Effector CD8-positive, alpha-beta T cell (primary cell): ENCODE measurements at regions not wholly inside any gene's neighbourhood (a gene's known extent, or its start where the extent isn't known, plus 50 kb on each side); places are given as distances from the start of the nearest gene placed in this dataset.
A peak's percentile ranks its signal among the peaks of the same experiment; 100 is the strongest.

Experiments used
- DNase-seq: peaks from one replicate; lab custom pipeline; 2025; lab: John Stamatoyannopoulos, UW

DNA sequence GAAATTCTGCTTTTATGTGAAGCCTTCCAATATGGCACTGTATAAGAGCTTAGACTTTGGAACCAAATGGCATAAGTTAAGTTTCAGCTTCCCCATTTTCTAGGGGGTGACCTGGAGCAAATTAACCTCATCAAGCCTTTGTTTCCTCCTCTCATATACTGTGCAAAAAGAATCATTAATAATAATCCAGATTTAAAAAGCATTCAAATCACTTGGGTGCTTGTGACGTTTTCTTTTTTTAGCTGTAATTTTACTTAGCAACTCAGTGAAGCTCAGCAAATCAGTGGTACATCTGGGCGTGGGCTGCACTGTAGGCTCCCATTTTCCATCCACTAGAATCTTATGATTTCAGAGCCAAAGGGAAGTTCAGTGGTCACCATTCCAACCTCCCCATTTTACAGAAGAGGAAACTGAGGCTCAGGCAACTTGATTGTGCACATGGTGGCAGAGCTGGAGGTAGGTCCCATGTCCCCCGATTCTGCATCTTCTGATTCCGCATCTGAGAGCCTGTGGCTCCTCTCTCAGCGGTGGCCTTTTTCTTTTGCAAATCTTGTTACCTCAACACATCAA is 131.2 kb downstream of the SNAPC1 start:
- DNase-seq, result no peak

DNA sequence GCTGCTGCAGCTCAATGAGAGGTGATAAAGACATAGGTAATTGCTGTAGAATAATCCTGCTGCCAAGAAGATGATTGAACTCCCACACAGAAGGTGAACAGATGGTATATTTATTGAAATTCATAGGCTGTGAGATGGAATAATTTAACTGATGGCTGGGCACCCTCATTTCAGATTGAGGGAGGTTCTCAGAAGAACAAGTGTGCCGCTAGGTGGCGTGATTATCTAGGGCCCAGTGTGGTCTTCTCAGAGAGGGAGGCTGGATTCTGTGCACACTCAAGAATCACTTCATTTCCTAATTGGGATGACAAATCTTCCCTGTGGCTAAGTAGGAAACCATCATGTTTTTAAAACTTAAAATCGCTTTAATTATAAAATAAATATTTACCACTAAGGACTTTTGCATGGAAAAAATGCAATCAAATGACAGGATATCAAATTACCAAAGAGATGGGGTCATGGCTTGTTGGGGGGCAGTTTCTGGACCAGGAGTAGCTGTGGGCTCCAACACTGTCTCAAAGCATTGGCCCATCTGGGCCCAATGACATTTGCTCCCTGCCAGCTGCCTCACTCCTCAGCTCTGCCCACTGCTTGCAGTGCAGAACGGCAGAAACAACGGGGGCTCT is 132.3 kb downstream of the SNAPC1 start:
- DNase-seq, result peak; percentile 15

DNA sequence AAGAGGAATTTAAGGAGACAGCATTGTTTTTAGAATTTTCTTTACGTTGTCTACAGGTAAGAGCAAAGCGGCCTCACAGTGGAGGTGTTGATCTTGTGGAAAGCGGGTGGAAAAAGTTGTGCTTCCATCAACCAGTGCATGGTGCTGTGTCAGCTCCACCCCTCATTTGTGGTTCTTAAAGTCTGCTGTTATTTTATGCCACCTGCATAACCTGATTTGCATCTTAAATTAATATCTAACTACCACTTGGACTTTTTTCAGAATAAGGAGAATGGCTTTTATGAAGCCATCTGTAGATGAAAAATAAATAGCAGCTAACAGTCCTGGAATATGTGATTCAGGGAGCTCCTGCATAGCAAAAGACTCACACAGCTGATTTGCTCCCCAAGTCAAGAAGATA is 135.1 kb downstream of the SNAPC1 start:
- no peak for DNase-seq

DNA sequence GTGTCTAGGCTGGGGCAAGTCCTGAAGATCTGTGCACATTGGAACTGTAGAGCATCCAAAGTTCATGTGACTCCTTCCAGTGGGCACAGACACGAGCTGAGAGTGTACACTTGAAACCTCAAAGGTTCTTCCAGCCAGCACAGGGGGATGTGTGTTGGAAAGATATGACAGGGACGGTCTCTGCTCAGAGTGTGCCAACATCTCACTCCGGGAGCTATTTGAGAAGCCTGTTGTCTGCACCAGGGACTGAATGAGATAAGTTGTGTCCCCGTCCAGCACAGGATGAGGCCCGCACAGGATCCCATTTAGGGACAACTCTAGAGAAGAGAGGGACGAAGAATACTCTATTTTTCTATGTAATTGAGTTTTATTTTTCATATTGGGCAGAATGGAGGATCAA is 136.3 kb downstream of the SNAPC1 start:
- DNase-seq, result no peak

DNA sequence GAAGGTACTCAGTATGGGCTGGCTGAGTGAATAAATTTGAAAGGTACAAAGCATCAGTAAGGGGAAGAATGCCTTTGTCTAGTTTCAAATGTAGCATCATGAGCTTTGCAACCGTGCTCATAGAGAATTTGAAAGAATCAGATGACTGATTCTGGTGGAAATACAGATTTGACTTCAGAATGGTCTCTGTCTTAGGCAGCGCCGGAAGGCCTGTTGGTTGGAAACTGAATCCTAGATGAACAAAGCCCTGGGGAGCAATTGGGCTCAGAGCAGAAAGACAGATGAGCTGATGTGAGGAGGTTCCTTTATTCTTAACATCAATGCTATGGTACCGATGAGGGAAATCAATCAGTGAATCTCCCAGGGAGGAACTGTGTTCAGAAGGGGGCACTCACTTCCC is 137.3 kb downstream of the SNAPC1 start:
- DNase-seq, result no peak

DNA sequence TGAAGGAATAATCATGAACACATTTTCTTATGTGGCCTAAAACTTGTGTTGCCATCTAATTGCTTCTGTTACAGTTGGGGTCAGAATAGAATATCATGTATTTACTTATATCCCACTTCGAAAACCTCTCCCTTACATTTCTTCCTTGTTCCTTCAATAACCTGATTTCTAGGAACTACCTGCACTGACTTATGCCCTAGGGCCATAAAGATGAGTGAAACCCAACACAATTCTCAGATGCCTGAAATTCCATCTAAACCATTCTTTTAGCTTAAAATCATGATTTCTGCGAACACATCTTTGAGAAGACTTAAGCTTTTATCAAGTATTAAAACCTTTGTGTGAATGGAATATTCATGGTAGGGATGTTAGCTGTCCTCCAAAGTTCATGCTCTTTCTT is 142.7 kb downstream of the SNAPC1 start:
- no peak for DNase-seq

DNA sequence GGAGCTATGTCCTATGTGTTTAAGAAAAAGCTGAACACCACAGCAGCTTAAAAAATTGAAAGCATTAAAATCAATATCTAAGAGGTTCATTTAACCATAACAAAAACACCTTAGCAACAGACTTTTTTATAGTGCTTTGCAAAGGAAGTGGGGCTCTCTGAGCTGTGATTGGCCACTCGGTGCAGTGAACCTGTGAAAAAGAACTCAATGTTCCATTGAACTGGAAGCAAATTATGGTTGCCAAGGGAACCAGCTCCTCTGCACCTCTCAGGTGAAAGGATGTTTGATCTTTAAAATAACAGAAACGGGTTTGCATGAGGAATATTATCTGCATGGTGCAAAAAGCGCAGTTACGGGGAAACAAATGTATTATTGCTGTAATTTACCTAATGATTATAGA is 149.4 kb downstream of the SNAPC1 start:
- no peak for DNase-seq

DNA sequence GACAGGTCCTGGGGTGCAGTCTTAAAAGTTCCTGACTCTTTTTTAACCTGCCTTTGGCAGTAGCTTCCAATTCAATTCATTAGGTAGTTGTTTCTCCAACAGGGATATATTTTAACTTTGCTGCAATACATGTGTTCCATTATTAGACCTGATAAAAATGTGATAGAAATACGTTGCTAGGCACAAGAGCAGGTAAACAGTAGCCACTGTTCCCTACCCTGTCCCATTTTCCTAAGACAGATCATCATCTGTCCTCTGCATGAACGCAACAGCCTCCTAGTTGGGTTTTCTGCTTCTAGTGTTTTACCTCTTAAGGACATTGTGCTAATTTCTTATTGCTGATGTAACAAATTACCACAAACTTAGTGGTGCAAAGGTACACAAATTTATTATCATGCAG is 156.8 kb downstream of the SNAPC1 start:
- no peak for DNase-seq

DNA sequence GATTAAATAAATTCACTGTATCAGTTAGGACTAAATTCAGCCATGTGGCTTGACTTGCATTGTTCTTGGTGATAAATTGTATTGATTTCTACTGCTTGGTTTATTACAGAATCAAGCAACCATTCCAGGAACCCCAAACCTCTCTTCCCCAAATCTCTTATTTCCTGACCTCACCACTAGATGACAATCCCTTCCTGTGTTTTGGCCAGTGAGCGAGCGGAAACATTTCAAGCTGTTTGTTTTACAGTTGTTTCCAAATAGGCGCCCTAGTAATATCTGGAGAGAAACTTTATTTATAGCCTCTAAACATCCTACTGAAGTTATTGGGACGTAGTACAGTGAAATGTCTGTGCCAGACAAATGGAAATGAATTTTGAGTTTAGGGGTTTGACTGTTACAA is 161.1 kb downstream of the SNAPC1 start:
- no peak for DNase-seq

DNA sequence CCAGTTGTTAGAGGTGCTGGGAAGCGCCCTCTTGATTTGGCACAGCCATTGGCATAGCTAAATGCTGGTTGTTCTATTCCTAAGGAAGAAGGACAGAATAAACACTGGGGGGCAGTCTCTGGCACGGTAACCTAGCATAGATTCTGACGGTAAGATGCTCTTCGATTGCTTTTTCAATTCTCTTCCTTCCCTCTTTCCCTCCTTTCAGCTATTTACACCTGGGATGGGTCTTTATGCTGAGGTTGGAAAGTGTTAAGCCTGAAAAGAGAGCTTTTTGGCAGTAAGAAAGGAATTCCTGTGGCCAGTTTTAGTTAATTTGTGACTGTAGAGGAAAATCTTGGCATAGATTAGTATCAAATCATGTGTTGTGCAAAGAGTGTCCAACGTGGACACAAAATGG is 162.8 kb downstream of the SNAPC1 start:
- no peak for DNase-seq

DNA sequence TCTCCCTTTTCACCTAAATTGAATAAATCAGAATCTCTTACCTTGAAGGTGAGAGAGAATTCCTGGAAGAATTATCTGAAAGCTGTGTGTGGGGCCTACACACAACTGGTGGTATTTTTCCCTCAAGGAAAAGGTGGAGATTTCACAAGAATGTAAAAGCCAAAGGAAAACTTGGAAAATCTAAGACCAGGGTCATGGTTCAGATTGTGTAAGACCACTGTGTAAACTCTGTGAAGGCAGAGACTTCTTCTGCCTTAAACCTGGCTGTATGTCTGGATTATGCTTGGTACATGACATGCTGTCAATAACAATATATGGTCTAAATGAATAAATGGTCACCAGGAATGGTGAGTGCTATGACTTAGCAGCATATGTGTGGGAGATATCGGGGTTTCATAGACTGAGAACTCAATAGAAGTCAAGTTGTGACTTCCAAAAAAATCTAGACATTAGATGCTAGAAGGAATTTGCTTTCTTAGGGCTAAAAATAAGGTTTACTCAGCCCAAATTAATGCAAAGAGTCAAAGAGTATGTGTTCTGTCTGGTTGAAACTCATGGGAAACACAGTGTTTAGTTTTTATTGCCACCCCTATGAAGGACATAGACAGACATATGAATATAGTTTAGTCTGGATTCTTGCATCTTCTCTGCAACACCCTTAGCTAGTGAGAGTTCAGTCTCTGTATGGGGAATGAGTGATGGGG is 163.7 kb downstream of the SNAPC1 start:
- no peak for DNase-seq

DNA sequence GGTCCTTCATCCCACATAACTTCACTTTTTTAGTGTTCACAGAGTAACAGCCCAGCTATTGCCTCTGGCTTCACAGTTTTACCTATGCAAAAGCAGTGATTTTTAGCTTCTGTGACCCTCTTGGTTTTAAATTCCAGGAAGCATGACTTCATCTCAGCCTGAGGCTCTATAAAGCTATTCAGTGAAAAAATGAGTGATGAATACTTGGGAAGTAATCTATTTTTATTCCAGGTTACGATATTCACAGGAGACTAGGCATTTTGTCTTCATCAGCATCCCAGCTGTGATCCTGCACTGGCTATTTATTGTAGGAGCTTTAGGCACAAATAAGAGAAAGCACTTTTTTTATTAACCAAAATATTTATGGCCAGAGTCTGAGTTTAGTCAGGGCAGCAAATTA is 164.8 kb downstream of the SNAPC1 start:
- DNase-seq, result no peak

DNA sequence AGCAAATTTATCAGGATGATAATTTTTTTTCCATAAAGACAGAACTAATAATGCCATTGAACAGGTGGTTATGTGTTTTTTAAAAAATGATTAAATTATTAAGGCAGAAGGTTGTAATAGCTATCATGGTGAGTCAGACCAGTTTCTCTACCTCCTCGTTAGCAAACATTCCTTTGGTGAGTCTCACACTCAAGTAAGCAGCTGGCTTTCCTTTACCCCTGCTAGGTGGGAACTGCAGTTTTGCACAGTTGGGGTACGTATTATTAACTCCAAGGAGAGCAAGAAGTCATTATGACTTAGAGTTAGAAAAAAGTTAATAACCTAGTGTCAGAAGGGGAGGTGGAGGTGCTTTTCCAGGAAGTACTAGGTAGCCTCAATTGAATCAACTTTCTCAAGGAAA is 165.3 kb downstream of the SNAPC1 start:
- no peak for DNase-seq

DNA sequence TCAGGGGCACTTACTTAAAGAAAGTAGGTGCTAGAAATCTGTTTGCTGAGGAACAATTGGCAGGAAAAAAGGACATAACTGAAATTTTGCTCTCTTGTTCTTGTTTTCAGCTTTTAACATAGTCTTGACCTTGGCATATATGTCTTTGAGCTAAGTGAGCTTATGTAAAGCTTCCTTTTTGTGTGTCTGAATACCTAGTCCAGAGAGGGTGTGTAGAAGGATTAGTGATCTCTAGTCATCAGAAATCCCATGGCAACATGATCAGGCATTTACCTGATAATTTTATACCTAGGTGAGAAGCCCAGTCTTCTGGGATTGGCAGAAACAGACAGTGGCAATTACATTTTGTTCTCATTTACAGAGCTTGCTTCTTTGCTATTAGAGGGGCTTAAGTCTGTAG is 166.1 kb downstream of the SNAPC1 start:
- no peak for DNase-seq

DNA sequence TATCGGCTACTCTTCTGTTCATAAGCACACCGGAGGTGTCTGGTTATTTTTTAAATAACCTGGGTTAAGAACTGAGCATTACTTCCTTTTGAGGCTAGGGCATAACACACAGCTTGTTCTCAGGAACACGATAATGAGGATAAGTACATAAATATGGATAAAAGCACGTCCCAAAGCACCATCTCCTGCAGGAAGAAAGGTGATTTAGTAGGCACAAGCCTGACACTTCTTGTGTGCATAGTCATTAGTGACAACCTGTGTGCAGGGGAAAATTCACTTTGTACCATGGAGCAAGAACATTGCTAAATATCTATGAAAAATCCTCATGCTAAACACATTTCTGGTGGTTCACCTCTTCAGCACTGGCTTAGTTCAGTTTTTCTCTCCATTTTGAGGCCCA is 166.5 kb downstream of the SNAPC1 start:
- DNase-seq, result no peak

DNA sequence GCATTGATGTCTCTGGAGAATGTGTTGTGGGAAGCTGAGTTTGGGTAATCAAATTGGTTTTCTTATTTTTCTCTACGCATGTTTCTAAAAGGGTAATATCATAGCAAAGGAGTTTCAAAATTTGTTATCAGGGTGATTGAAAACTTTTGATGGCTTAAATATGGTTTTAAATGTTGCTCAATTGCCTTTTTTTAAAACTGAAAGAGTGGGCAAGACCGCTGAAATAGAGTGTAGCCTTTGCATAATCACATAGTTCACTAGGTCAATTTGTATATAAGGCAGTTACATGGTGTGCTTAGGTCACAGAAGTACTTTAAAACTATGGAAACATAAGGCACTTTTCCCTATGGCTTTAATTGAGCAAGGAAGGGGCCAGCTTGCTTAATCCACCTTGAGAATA is 167.4 kb downstream of the SNAPC1 start:
- no peak for DNase-seq

DNA sequence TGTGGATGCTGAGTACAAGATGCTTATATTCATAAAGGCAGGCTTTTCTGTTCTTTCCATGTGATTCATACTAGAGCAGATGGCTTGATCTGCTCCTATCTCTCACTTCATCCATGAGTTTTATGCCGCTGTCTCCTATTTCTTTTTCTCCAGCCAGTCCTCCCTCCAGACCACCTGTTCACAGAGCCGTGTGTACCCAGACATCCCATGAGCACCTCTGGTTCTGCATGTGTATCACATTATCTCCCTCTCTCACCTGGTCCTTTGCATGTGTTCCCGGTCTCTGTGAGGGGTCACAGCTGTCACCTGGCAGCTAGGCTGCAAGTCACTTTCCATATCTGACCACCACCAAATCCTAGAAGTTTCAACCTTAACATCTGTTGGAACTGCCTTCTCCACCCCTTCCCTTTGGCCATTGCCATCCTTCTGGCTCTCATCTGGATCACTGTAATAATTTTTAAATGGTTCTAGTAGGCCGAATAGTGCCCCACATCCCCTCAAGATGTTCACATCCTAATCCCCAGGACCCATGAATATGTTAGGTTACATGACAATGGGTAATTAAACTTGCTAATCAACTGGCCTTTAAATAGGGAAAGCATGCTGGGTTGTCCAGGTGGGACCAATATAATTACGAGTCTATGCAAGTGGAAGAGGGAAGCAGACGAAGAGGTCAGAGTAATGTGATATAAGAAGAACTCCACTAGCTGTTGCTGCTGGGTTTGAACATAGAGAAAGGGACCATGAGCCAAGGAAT is 168.1 kb downstream of the SNAPC1 start:
- no peak for DNase-seq

DNA sequence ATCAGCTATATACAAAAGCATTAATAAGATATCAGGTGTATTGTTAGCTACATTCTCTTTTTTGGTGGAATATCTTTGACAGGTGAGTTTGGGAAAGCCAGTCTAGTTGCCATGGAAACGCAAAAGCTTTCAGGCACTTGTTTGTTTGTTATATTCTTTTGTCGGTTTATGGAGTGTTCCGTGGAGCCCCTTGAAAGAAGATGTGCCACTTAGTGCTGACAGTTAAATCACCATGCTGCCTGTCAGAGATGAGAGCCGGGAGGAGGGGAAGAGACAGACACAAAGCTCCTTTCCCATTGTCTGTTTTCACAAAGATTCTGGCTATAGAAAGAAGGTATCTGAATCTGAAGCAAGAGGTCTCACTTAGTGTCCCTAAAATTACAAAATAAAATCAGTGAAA is 170.8 kb downstream of the SNAPC1 start:
- no peak for DNase-seq

DNA sequence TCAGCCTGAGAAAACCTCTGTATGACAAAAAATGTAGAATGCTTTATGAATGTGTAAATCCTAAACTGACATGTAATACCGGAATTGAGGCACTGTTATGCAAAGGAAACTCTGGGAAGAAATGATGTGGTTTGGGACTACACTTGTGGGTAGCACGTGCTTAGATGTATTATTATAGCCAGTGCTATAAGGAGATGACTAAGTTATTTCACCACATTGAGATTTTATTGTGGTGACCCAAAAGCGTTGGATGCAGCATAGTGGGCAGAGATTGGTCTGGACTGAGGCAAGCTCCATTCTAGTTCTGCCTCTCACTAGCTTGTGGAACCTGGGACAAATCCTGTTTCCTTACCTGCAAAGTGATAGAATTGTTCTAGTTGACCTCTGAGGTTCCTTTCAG is 172.2 kb downstream of the SNAPC1 start:
- DNase-seq, result no peak

DNA sequence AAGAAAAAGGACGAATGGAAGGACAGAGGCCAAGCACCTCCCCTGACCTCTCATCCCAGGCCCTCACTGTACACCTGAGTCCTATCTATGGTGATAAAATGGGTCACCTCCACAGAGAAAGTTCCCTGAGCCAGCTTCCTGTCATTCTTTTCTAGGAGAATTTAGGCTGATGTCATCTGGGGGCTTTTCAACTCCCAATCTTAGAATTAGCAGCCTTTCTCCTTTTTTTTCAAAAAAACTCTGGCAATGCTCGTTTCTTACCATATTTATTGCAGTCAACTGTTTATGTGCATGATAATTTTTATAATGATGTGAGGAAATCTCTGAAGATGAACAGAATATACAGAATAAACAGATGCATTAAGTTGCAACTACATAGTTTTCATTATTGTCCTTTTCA is 177.6 kb downstream of the SNAPC1 start:
- no peak for DNase-seq

DNA sequence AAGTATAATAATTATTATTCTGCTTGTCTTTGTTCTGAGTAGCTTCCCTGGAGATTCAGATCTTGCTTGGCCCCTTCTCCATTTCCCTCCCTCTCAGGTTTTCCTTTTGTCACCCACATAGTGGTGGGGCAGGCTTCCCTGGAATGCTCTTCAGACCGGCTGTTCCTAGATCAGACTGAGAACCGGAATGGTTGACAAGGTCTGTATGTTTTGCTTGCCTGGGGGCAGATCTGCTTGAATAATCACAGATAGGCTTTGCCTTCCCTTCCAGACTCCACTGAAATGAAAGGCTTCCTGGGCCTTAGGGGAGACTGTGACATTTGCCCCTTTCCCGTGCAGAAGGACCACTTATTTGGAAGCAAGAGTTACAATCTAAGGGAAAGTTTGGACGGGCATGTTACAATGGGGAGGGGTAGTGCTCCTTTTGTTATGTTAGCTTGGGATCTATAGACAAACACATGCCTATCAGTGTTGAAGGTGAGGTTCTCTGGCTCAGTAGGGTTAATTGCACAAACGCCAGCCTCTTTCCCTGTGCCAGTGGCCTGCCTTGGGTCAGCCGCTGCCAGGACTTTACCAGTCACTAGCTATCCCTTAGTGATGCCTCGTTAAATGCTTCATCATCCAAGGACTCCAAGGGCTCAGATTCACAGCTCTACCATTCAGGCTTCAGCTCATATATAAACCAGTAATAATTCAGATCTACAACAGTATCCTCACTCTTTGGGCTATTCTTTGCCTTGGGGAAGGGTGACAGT is 178.6 kb downstream of the SNAPC1 start:
- no peak for DNase-seq

DNA sequence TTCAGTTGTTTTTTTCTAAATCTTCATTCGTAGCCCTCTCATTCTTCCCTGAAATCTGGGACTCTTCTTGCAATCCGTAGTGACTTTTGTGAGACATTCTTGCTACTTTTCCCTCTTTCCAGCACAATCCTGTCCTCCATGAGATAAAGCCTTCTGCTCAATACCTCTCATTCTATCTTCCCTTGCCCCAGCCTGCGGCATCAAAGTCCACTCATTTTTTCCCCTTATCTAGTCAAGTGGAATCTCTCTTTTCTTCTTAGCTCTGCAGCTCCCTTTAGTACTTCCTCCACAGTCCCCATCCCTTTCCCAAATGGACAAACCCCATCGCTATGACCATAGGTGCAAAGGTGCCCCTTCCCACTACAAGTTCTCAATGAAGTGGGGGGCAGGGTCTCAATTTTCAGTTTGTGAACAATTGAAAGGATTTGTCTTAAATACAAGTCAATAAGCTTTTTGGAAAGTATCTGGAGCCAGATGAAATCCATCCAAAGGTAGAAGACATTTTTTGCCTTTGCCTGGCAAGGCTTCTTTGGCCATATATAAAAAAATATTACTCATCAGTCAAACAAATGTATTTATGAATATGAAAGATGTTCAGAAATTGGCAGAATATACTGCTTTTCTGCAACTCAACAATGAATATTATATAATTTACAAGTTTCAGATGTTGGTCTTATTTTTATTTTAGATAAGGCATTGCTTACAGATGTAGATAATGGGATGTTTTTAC is 179.4 kb downstream of the SNAPC1 start:
- DNase-seq, result no peak
